Inferior parietal cortex (tissue), 1 donor: ENCODE measurements at regions not wholly inside any gene's neighbourhood (a gene's known extent, or its start where the extent isn't known, plus 50 kb on each side); places are given as distances from the start of the nearest gene placed in this dataset.

Experiments
- DNase-seq: peaks from one replicate; pipeline ENCODE4 v3.0.0-alpha.2; 2016; ENCODE audit errors: extremely low spot score

DNA sequence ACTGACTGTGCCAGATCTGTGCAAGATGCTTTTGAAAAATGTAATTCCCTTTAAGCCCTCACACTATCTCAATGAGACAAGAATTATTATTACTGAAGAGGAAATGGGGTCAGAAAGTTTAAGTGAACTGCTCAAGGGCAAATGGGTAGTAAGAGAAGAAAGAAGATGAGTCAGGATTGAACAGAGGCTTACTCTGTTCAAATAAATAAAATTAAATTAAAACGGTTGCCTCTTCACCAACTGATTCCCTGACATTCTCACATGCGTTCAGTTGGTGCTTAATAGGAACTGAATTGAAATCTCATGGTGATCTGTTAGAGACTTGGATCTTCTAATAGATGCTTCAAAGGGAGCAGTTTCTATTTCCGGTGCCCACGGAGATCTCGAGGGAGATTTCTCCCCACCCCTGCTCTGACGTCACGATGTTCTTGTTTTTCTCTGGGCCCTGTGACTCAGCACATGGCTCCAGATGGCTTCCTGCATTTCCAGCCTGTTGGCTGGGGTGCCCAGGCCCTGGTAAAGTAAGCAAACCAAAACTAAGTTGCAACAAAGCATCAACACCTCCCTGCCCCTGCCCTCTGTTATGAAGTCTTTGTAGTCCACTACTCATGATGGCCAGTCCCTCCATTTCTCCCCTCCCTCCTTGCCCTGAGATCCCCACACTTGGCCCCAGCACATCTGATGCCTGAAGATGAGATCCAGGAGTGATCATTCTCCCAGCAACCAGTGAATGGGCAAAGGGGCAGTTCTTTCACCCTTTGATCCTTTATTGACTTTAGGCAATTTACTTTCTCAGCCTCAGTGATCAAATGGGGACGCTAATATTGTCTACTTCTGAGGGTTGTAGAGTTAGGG is 106.1 kb upstream of the CPEB4 start:
- DNase-seq = peak; percentile 90

DNA sequence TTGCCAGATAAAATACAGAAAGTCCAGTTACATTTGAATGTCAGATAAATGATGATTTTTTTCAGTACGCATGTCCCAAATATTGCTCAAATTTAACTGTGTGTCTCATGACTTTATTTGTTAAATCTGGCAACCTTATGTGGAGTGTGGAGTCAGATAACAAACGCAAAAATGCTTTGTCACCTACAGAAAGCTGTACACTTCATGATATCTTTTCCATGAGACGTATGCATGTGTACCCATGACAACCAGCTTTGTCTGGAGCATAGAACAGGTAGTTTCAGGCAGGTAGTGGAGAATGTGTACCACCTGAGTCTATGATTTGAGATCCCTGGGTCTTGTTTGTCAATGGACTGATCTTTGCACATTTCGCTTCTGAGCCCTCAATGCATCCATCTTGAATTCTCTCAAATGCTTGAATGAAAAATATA is 105.5 kb upstream of the CPEB4 start:
- DNase-seq = peak; percentile 56

DNA sequence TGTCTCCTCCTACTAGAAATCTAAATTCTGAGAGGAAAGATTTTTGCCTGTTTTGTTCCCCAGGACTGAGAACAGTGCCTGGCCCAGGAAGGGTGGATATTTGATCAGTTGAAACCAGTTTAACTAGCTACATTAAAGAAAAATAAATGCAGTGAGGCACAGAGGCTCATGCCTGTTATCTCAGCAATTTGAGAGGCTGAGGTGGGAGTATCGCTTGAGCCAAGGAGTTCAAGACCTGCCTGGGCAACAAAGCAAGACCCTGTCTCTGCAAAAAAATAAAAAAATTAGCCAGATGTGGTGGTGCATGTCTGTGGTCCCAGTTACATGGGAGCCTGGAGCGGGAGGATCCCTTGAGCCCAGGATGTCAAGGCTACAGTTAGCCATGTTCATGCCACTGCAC is 104.8 kb upstream of the CPEB4 start:
- DNase-seq = no peak

- DNase-seq = no peak
These were observed 102.7 kb upstream of the CPEB4 start for GRCh38 chr5:173785400-173785799.

DNA sequence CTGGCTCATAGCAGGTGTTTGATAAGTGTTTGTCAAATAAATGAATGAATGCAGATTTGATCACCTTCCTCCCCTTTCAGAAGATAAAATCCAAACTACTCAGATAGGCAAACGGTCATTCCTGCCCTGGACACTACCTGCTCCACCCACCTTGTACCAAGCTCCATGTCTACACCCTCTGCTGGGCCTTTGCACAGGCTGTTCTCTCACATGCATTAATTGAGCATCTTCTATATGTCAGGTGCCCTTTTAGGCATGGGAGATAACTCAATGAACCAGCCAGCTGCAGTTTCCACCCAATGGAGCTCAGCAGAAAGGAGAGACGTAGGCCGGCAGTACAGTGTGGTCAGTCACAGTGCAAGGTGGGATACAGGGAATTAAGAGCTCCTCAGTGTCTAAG is 102.3 kb upstream of the CPEB4 start:
- DNase-seq = no peak

DNA sequence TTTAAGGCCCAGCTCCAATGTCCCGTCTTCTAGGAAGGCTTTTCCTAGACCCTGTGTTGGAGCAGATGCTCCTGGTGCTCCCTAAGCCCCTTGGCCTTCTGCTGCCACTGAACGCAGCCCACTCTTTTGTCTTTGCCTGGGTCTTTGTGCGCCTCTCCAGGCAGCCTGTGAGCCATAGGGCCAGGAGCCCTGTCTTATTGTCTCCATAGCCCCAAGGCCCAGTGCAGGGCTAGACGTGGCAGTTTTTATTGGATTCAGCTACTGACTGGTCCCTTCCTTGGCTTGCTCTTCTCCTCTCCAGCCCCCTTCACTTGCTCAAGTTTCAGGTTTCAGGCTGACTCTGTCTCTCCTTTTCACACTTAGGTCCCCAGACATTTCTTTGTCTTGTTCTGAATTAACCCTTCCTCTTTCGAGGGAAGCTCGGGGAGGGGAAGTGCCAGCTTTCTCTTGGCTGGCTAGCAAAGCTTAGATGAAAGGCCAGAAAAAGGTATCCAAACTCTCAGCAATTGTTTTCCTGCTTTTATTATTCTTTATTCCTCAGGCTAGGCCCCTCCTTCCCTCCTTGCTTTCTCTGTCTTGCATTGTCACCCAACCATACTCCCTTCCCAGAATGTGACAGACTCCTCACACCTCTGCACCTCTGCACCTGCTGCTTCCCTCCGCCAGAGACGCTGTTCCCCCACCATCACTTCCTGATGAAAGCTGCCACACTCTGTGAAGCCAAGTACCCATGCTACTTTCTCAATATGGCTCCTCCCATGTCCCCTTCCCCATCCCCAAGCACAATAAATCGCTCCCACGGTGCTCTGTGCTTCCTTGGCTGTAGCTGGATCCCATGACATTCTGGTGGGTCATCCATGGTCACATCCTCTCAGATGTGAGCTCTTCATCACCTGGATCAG is 101.6 kb upstream of the CPEB4 start:
- no peak for DNase-seq

GRCh38 chr5:173789031-173789920 is 98.9 kb upstream of the CPEB4 start:
- DNase-seq = no peak

DNA sequence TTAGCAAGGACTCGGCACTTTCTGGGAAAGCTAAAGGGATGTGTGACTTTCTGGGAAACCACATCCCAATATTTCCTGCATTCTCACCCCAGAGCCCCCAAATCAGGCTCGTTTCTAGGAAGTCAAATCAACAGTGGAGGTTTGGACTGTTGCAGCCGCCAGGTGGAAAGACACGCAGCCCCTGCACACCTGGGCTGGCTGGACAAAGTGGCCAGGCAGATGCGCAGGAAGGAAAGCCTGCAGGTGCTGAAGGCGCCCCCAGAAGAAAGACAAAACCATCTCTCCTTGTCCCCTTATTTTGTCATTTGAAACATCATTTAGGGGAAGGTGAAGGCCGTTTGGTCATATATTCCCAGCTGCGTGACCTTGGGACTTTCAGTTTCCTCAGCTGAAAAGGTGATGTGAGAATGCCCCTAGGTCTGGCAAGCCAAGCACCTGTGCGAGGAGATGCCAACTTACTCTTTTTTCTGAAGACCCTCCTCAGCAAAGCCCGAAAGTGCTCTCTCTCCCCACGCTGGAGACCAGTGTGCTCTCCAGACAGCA is 97.9 kb upstream of the CPEB4 start:
- DNase-seq = no peak

- no peak for DNase-seq
These were observed 97.2 kb upstream of the CPEB4 start for GRCh38 chr5:173790836-173791546.

GRCh38 chr5:173791878-173792277 is 96.3 kb upstream of the CPEB4 start:
- DNase-seq = no peak

DNA sequence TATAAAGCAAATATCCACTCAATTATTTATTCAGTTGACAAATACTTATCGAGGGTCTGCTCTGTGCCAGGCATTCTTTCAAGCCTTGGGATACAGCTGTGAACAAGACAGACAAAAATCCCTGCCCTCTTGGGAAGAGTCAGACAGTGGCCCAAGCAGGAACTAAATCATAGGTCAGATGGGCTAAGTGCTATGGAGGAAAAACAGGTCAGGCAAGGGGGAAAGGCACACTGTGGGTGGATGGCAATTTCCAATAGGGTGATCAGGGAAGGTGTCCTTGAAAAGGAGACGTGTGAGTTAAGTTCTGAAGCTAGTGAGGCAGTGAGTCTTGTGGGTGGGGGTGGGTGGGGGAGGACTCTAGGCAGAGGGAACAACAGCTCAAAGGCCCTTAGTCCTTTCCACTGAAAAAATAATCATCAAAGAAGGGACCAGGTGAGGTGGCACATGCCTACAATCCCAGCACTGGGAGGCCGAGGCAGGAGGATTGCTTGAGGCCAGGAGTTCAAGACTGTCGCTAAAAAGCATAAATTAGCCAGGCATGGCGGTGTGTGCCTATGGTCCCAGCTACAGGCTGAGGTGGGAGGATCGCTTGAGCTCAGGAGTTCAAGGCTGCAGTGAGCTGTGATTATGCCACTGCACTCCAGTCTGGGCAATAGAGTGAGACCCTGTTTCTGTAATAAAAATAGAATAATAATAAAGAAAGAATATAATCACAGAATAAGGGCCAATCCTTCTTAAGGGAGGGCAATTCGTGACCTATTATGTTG is 95.2 kb upstream of the CPEB4 start:
- DNase-seq = no peak

- no peak for DNase-seq
These were observed 94.3 kb upstream of the CPEB4 start for GRCh38 chr5:173793648-173794548.

GRCh38 chr5:173794901-173795416 is 93.2 kb upstream of the CPEB4 start:
- DNase-seq = no peak

- DNase-seq = no peak
These were observed 92.5 kb upstream of the CPEB4 start for GRCh38 chr5:173795601-173796000.

DNA sequence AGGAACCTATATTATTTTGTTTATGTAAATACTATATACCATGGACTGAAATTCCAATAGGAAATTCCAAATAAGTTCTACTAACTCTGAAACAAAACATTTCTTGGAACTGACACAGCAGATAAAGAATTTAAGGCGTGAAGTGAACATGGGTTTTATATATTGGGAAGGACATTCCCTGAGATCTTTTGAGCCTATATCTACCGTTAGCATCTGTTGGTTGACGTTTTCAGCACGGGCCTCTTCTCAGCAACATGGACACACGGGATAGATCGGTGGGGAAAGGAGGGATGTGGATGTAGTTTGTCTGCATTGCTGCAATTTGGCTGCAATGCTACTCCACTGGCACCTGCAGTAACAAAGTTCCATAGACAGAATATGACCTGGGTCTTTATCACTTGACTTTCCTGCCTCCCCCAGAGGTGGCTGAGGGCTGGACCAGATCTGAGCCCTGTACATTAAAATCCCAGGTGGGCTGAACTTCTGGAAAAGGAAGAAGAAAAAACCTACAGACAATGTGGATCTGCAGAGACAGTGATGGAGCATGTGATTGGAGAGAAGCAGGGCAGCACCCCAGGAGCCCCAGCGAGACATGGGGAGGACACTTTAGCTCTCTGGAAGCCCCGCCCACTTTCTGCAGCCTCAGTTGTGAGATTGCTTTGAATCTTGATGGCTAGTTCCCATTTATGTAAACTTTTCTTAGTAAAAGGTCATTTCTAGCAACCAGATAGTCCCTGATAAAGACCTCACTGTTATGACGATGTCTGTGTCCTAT is 91.2 kb upstream of the CPEB4 start:
- no peak for DNase-seq

- no peak for DNase-seq
These were observed 89.9 kb upstream of the CPEB4 start for GRCh38 chr5:173798127-173798810.

DNA sequence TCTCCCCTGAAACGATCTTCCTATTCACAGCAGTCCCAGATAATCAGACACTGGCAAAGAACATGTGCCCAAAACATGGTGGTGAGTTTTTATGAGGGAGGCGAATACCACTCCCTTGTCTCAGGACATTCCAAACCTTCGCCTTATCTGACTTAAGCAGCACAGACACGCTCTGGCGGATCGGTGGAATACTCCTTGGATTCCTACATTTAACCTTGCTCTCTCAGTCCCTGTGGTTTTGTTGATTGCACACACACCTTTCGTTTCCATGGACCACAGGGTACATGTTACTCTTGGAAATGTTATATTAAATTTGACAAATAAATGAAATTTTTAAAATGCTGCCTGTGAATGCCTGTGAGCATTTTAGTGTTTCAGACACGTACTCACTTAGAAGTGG is 87.8 kb upstream of the CPEB4 start:
- DNase-seq = no peak
